ENCODE measurements at regions not wholly inside any gene's neighbourhood (a gene's known extent, or its start where the extent isn't known, plus 50 kb on each side); places are given as distances from the start of the nearest gene placed in this dataset.
A peak's percentile ranks its signal among the peaks of the same experiment; 100 is the strongest.

- no peak for DNase-seq (ENCODE audit: low read depth in 1 of 2, low spot score in 1 of 2)
- in situ Hi-C loops (cut with HindIII; ENCODE audit: low pct_unique_long_range_greater_than_20kb, low sequenced_read_pairs) = no loop called here
- TF ChIP-seq JUND (IDR thresholded peaks at IDR 0.05; ENCODE audit: low read depth) = no peak
Measured at GRCh38 chr6:144997996-144998395, 712.9 kb downstream of the UTRN start.

- no peak for TF ChIP-seq JUND (IDR thresholded peaks at IDR 0.05; ENCODE audit: low read depth)
- peak in 1 of 2 experiments; percentile 16 for DNase-seq (ENCODE audit: low read depth in 1 of 2, low spot score in 1 of 2)
- in situ Hi-C loops (cut with HindIII; ENCODE audit: low pct_unique_long_range_greater_than_20kb, low sequenced_read_pairs) = no loop called here
Measured at GRCh38 chr6:144999127-144999526, 714.0 kb downstream of the UTRN start.

GRCh38 chr6:145003145-145003544 lies 718.0 kb downstream of the UTRN start:
- DNase-seq (ENCODE audit: low read depth in 1 of 2, low spot score in 1 of 2) = no peak
- in situ Hi-C loops (cut with HindIII; ENCODE audit: low pct_unique_long_range_greater_than_20kb, low sequenced_read_pairs) = no loop called here
- no peak for TF ChIP-seq JUND (IDR thresholded peaks at IDR 0.05; ENCODE audit: low read depth)

DNA sequence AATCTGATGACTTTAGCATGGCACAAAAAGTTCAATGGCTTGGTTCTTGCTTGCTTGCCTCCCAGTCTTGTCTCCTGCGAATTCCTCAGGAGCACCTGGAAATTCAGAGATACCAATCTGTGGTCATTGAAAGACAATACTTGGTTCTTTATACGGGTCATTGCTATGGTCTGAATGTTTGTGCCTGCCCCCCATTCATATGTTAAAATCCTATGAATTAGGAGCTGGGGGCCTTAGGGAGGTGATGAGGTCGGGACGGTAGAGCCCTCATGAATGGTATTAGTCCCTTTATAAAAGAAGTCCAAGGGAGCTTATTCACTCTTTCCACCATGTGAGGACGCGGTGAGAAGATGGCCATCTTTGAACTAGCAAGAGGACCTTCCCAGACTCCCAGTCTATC lies 721.8 kb downstream of the UTRN start:
- in situ Hi-C loops (cut with HindIII; ENCODE audit: low pct_unique_long_range_greater_than_20kb, low sequenced_read_pairs) = no loop called here
- DNase-seq (ENCODE audit: low read depth in 1 of 2, low spot score in 1 of 2) = peak in 1 of 2 experiments; percentile 7
- no peak for TF ChIP-seq JUND (IDR thresholded peaks at IDR 0.05; ENCODE audit: low read depth)

- in situ Hi-C loops (cut with HindIII; ENCODE audit: low pct_unique_long_range_greater_than_20kb, low sequenced_read_pairs) = no loop called here
- TF ChIP-seq JUND (IDR thresholded peaks at IDR 0.05; ENCODE audit: low read depth) = no peak
- DNase-seq (ENCODE audit: low read depth in 1 of 2, low spot score in 1 of 2) = no peak
Measured at GRCh38 chr6:145008715-145009114, 723.6 kb downstream of the UTRN start.

DNA sequence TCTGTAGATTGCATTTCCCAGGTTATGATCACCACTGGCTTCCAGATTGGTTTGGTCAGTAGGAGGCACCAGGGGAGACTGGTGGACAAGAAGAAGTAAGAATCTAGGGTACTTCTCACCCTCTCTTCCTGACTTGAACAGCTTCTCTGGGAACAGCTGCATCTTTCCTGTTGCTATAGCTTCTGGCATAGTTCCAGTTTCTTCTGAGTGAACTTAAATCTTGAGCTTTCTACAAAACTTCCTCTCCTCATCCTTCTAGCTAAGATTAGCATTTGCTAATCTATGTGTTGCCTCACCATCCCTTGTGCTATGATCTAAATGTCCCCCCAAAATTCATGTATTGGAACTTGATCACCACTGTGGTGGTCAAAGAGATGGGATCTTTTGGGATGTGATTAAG lies 724.6 kb downstream of the UTRN start:
- DNase-seq (ENCODE audit: low read depth in 1 of 2, low spot score in 1 of 2) = no peak
- in situ Hi-C loops (cut with HindIII; ENCODE audit: low pct_unique_long_range_greater_than_20kb, low sequenced_read_pairs) = no loop called here

GRCh38 chr6:145012039-145012662 lies 723.2 kb downstream of the EPM2A start:
- no peak for DNase-seq (ENCODE audit: low read depth in 1 of 2, low spot score in 1 of 2)
- in situ Hi-C loops (cut with HindIII; ENCODE audit: low pct_unique_long_range_greater_than_20kb, low sequenced_read_pairs) = no loop called here

More for the DNA sequence above, 724.6 kb downstream of the UTRN start:
- TF ChIP-seq JUND (IDR thresholded peaks at IDR 0.05; ENCODE audit: low read depth) = no peak

GRCh38 chr6:145015739-145016558 lies 719.4 kb downstream of the EPM2A start:
- in situ Hi-C loops (cut with HindIII; ENCODE audit: low pct_unique_long_range_greater_than_20kb, low sequenced_read_pairs) = no loop called here
- TF ChIP-seq JUND (IDR thresholded peaks at IDR 0.05; ENCODE audit: low read depth) = no peak
- DNase-seq (ENCODE audit: low read depth in 1 of 2, low spot score in 1 of 2) = no peak

More at GRCh38 chr6:145012039-145012662, 723.2 kb downstream of the EPM2A start:
- no peak for TF ChIP-seq JUND (IDR thresholded peaks at IDR 0.05; ENCODE audit: low read depth)

DNA sequence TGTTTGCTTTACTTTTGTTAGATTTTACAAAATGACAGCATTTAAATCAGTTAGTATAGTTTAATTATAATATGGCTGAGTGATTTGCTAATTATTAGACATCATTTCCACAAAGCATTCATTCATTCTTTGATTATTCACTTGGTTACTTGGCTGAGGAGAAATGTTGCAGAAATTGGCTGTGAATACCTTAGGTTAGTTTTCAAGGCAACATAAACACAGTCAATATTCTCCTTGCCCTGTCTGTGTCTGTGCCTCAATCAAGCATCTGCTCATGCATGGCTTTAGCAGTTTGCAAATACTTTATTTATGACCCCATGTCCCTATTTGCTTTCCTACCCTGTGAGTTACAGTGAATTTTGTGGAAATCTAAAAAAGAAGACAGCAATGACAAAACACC lies 718.3 kb downstream of the EPM2A start:
- in situ Hi-C loops (cut with HindIII; ENCODE audit: low pct_unique_long_range_greater_than_20kb, low sequenced_read_pairs) = no loop called here
- TF ChIP-seq JUND (IDR thresholded peaks at IDR 0.05; ENCODE audit: low read depth) = no peak
- DNase-seq (ENCODE audit: low read depth in 1 of 2, low spot score in 1 of 2) = no peak

DNA sequence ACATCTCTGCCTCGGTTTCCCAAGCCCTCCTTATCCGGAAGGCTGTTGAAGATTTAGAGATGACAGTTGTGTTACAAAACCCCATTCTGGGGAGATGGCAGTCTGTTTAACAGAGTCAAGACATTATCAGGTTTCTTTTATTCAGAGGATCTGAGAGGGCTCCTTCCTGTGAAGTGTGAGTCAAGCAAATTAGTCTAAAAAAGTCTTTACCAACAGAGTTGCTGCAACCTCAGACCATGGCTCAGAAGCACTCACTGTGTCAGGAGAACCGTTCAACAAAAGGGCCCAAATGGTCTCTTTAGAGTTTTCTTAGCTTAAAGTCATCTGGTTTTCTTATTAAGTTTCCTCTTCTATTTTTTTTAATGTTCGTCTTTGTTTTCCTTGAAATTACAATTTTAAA lies 717.8 kb downstream of the EPM2A start:
- DNase-seq (ENCODE audit: low read depth in 1 of 2, low spot score in 1 of 2) = no peak
- TF ChIP-seq JUND (IDR thresholded peaks at IDR 0.05; ENCODE audit: low read depth) = no peak
- in situ Hi-C loops (cut with HindIII; ENCODE audit: low pct_unique_long_range_greater_than_20kb, low sequenced_read_pairs) = no loop called here

DNA sequence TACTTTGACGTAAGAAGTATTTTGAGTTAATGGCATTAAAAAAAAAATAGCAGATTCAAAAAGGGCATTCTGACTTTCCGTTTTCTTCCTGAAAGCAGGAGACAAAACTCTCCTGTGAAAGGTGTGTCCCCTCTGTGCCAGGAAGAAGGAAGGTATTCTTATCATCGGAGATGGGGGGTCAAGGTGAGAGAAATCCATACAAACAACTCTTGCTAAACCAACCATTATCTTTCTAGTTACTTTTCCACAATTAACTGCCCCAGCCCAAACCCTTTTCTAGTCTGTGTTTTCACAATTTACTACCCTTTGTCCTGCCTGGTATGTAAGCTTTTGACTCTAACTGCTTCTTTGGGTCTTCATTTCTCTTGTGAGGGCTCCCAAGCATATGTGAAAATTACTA lies 717.3 kb downstream of the EPM2A start:
- no peak for TF ChIP-seq JUND (IDR thresholded peaks at IDR 0.05; ENCODE audit: low read depth)
- in situ Hi-C loops (cut with HindIII; ENCODE audit: low pct_unique_long_range_greater_than_20kb, low sequenced_read_pairs) = no loop called here
- no peak for DNase-seq (ENCODE audit: low read depth in 1 of 2, low spot score in 1 of 2)

DNA sequence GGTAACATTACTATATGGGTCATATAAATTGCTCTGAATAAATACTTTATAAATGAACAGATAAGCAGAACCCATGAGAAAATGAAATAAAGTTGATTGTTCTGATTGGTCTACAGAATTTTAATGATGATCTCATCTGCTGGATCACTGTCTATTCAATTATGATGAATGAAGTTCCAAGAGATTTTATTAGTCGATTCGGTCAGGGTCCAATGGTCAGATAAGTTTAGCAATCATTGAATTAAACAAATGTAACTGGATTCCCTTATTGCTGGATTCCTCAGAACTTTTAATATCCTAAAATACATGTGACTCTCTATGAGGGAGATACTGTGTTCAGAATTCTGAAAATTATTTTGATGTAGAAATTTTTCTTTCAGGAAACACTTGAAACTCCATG lies 715.2 kb downstream of the EPM2A start:
- in situ Hi-C loops (cut with HindIII; ENCODE audit: low pct_unique_long_range_greater_than_20kb, low sequenced_read_pairs) = no loop called here
- TF ChIP-seq JUND (IDR thresholded peaks at IDR 0.05; ENCODE audit: low read depth) = no peak
- no peak for DNase-seq (ENCODE audit: low read depth in 1 of 2, low spot score in 1 of 2)

- no peak for DNase-seq (ENCODE audit: low read depth in 1 of 2, low spot score in 1 of 2)
- in situ Hi-C loops (cut with HindIII; ENCODE audit: low pct_unique_long_range_greater_than_20kb, low sequenced_read_pairs) = no loop called here
- TF ChIP-seq JUND (IDR thresholded peaks at IDR 0.05; ENCODE audit: low read depth) = no peak
Measured at GRCh38 chr6:145020543-145020942, 714.8 kb downstream of the EPM2A start.

Data from T47D (cell line).